ENCODE measurements at regions not wholly inside any gene's neighbourhood (a gene's known extent, or its start where the extent isn't known, plus 50 kb on each side); places are given as distances from the start of the nearest gene placed in this dataset.

DNA sequence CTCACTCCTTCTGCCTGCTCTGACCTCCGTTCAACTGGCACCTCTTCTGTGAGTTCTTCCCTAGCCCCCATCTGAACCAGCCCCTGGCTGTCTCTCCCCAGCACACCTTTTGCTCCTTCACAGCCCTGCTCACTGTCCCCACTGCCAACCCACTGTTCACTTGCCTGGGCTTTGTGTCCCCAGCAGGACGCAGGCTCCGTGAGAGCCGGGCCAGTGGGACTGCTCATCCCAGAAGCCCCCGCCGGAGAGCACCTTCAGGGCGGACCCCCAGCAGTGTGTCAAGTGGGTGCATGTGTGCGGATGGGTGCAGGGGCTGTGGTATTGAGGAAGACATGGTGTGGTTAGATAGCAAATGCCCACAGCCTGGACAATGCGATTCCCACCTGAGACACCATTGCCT lies 148.4 kb upstream of the RNF32 start:
- H3K4me3 ChIP-seq (ENCODE audit: control insufficient read depth, low read depth, low read length) = no peak overlapping the region
- TF ChIP-seq, protein P1, sequence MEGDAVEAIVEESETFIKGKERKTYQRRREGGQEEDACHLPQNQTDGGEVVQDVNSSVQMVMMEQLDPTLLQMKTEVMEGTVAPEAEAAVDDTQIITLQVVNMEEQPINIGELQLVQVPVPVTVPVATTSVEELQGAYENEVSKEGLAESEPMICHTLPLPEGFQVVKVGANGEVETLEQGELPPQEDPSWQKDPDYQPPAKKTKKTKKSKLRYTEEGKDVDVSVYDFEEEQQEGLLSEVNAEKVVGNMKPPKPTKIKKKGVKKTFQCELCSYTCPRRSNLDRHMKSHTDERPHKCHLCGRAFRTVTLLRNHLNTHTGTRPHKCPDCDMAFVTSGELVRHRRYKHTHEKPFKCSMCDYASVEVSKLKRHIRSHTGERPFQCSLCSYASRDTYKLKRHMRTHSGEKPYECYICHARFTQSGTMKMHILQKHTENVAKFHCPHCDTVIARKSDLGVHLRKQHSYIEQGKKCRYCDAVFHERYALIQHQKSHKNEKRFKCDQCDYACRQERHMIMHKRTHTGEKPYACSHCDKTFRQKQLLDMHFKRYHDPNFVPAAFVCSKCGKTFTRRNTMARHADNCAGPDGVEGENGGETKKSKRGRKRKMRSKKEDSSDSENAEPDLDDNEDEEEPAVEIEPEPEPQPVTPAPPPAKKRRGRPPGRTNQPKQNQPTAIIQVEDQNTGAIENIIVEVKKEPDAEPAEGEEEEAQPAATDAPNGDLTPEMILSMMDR (conservative IDR thresholded peaks at IDR 0.05; ENCODE audit: control insufficient read depth, insufficient read depth, low read depth, low read length) = no peak
- DNase-seq (ENCODE audit: low read depth) = no peak

DNA sequence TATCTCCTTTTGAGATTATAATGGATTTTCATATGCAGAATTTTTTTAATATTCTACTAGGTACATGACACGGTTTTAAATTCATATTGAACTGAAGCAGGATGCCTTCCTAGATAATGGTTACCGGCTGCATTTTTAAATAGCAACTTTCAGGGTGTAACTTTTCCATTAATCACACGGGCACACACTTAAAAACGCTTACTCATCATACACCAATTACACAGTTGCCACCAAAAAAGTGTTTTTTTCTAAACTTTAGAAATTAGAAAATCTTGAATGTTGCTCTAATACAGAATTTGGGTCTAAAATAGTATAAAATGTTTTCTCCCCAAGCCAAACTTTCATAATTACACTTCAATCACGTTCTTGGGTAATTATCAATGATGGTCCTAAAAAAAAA lies 149.1 kb upstream of the RNF32 start:
- TF ChIP-seq, protein P1 (conservative IDR thresholded peaks at IDR 0.05; ENCODE audit: control insufficient read depth, insufficient read depth, low read depth, low read length) = no peak
- no peak overlapping the region for H3K4me3 ChIP-seq (ENCODE audit: control insufficient read depth, low read depth, low read length)
- no peak for DNase-seq (ENCODE audit: low read depth)

DNA sequence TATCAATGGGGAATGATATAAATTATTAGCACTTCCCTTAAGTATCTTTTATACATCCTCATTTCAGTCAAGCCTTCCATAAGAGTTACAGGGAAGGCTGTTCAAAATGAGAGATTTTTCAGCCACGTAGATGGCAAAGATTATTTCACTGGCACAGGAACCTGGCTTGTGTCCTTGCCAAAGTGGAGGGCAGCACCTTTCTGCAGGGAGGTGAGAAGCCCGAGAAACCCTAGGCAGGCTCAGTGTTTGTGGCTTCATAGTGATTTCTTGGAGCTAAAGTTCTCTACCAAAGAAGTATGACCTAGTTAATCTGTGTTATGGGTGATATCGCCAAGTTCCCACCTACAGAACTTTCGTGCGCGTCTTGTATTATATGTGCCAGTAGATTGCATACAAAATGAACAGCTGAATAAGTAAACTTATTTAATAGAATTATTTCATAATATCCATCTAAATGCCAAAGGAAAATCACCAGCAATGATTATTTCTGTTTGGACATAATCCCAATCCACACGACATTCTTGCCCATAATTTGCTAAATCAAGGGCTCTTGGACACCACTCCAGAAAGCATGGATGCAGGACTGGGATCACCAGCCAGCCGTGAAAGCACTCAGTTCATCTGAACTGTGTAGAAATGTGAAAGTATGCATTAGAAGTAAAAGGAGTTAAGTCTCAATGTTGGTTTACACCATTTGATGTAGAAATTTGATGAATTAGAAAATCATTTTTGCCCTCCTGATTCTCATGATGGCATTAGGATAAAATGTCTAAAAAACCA lies 150.4 kb upstream of the RNF32 start:
- TF ChIP-seq, protein P1 (conservative IDR thresholded peaks at IDR 0.05; ENCODE audit: control insufficient read depth, insufficient read depth, low read depth, low read length) = no peak
- H3K4me3 ChIP-seq (ENCODE audit: control insufficient read depth, low read depth, low read length) = no peak overlapping the region
- no peak for DNase-seq (ENCODE audit: low read depth)

DNA sequence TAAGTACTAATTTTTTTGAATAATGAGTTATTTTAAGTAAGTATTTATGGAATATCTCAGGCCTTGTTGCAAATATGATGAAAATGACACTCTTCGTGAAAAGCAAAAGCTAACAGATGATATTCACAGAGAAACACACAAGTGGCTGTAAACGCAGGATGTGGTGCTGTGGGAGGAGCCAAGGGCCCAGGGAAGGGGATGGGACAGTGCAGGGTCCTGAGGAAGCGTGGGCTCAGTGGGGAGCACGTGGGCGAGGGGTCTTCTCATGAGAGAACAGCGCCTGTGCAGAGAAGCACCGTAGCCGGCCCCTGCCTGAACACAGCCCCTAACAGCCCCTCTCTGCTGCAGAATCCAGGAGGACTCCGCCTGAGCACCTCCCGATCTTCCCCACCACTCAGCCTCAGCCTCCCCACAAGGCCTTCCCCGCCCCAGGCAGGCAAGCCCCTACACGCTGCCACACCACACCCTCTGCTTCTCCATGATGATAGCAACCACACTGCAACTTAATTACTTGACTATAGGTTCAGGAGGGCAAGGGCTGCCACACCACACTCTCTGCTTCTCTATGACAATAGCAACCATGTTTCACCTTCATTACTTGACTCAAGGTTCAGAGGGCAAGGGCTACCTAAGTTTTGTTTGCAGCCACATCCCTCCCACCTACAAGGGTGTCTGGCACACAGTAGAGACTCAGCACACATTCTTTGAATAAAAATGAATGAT lies 152.6 kb upstream of the RNF32 start:
- DNase-seq (ENCODE audit: low read depth) = no peak
- TF ChIP-seq, protein P1 (conservative IDR thresholded peaks at IDR 0.05; ENCODE audit: control insufficient read depth, insufficient read depth, low read depth, low read length) = no peak
- H3K4me3 ChIP-seq (ENCODE audit: control insufficient read depth, low read depth, low read length) = no peak overlapping the region

DNA sequence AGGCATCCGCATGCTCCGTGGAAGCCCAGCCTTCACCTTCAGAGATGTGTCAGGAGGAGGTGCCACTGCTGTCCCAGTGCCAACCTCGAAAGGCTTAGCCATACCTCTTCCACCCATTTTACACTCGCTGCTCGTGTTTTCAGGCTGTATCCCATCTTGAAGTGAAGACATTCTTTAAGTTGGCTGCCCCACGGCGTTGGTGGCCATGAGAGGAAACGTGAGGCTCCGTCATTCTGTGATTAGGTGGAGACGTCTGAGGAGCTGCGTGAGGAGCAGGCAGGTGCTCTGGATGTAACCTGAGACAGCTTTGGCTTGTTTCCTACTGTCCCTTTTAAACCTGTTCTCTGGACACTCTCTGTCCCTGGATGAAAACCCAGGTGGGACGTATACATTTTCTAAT lies 159.9 kb upstream of the RNF32 start:
- TF ChIP-seq, protein P1 (conservative IDR thresholded peaks at IDR 0.05; ENCODE audit: control insufficient read depth, insufficient read depth, low read depth, low read length) = no peak
- no peak for DNase-seq (ENCODE audit: low read depth)
- no peak overlapping the region for H3K4me3 ChIP-seq (ENCODE audit: control insufficient read depth, low read depth, low read length)

DNA sequence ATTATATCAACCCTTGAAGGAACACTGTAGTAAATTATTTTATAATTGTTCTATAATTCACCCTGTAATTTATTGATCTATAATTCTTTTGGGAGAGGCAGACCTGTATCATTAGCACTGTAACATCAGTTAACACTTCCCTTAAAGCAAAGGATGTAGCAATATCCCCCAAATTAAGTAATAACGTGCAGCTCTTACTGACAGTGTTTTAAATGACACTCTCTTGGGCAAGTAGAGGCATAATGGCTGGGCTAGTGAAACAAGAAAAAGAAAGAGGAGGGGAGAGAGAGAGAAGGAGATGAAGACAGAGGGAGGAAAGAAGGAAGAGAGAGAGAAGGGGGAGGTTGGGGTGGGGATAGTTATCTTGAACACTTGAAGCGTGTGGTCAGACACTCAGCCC lies 161.0 kb upstream of the RNF32 start:
- TF ChIP-seq, protein P1 (conservative IDR thresholded peaks at IDR 0.05; ENCODE audit: control insufficient read depth, insufficient read depth, low read depth, low read length) = no peak
- H3K4me3 ChIP-seq (ENCODE audit: control insufficient read depth, low read depth, low read length) = no peak overlapping the region
- no peak for DNase-seq (ENCODE audit: low read depth)
